ENCODE measurements at regions not wholly inside any gene's neighbourhood (a gene's known extent, or its start where the extent isn't known, plus 50 kb on each side); places are given as distances from the start of the nearest gene placed in this dataset.

- Histone ChIP-seq H3K4me1 (replicated peaks in 1 of 4; ENCODE audit: control insufficient read depth in 3 of 4, insufficient read depth in 4 of 4, low read length in 3 of 4) (peaks cover 3 to 32% (median 17%) of the 10 kb centered on the region in 4 experiments), H3K9me3 (ENCODE audit: insufficient read depth in 2 of 2, low read depth in 1 of 2, low read length in 1 of 2) (no peaks in the 10 kb centered on the region; a peak in 1 of 4 replicates), H3K18ac (ENCODE audit: extremely low read depth, low read length) (0 out of 2 replicates have a peak overlapping the region, but pooled peaks have one; percentile 86), H3K23ac (ENCODE audit: insufficient read length) (no peak overlapping the region), H2AK5ac (ENCODE audit: low read depth, low read length) (peak overlapping the region; percentile 48; the same call in 1 of the 2 replicates), H4K5ac (ENCODE audit: insufficient read length, low read depth, low read length) (no peak overlapping the region), H3K79me1 (ENCODE audit: low read depth, low read length) (no peaks in the 10 kb centered on the region), H3K56ac (replicated peaks; ENCODE audit: insufficient read length, low read depth, low read length) (no peak overlapping the region), H3K4me3 (ENCODE audit: extremely low read depth in 1 of 4, insufficient read depth in 2 of 4, low read depth in 3 of 4, low read length in 4 of 4) (no peak overlapping the region), H3K4ac (replicated peaks; ENCODE audit: insufficient read length, low read depth, low read length) (no peak overlapping the region), H4K20me1 (replicated peaks in 1 of 2; ENCODE audit: control insufficient read depth in 1 of 2, insufficient read depth in 2 of 2, low read length in 2 of 2) (no peaks in the 10 kb centered on the region), H3K23me2 (ENCODE audit: low read depth, low read length) (peaks cover 6% of the 10 kb centered on the region; the same call in 1 of the 2 replicates), H3K27me3 (replicated peaks in 1 of 4; ENCODE audit: control insufficient read depth in 3 of 4, extremely low read depth in 1 of 4, insufficient read depth in 3 of 4, low read length in 3 of 4) (peaks cover 0 to 6% (median under 1%) of the 10 kb centered on the region in 4 experiments; a peak in 3 of 7 replicates), H3K79me2 (ENCODE audit: control insufficient read depth in 1 of 2, insufficient read depth in 2 of 2, low read length in 2 of 2) (no peaks in the 10 kb centered on the region), H4K91ac (replicated peaks; ENCODE audit: insufficient read length, low read length) (peak overlapping the region; percentile 75), H2BK12ac (ENCODE audit: low read depth, low read length) (peak overlapping the region; percentile 89; the same call in 1 of the 2 replicates), H2AFZ (ENCODE audit: low read length) (no peak overlapping the region), H2BK120ac (replicated peaks; ENCODE audit: low read depth, low read length) (no peak overlapping the region), H3K14ac (ENCODE audit: insufficient read length) (no peak overlapping the region), H2BK20ac (ENCODE audit: low read length) (peak overlapping the region; percentile 94; the same call in 1 of the 2 replicates), H3K36me3 (ENCODE audit: control insufficient read depth in 2 of 4, insufficient read depth in 4 of 4, low read length in 3 of 4) (no peaks in the 10 kb centered on the region), H3K4me2 (ENCODE audit: insufficient read depth in 1 of 2, low read depth in 2 of 2, low read length in 2 of 2) (no peak overlapping the region), H3K27ac (ENCODE audit: low read depth, low read length) (no peak overlapping the region), H2BK5ac (ENCODE audit: low read depth, low read length) (peak overlapping the region; percentile 72; the same call in 1 of the 2 replicates), H2BK15ac (ENCODE audit: low read length) (peak overlapping the region; percentile 84; the same call in 1 of the 2 replicates), H3K9ac (replicated peaks in 1 of 4; ENCODE audit: extremely low read depth in 1 of 4, low read depth in 3 of 4, low read length in 3 of 4) (no peak overlapping the region), H4K8ac (ENCODE audit: extremely low read depth, insufficient read depth, low read length) (no peak overlapping the region)
- ChIA-PET POLR2A (ENCODE audit: partially characterized antibody) (interaction anchor here (0.8 to 2.8 kb wide), 4 partner anchors 10 to 73 kb away, joined by 3 to 16 read pairs (median 6); no protein-coding TSS in a partner anchor), CTCF (ENCODE audit: partially characterized antibody) (interaction anchor here (0.6 to 2.9 kb wide), 6 partner anchors 20 to 74 kb away, joined by 3 to 16 read pairs (median 5); no protein-coding TSS in a partner anchor)
- no peak for FAIRE-seq
- 76% methylated on average over 30 of the region's 32 CpGs; no CpG with 5 or more reads in 1 of the 2 experiments for WGBS, 2 experiments (ENCODE audit: extremely low coverage in 1 of 2, insufficient coverage in 1 of 2, insufficient read length in 1 of 2, insufficient replicate concordance in 2 of 2, low coverage in 1 of 2, low lambda C conversion rate in 2 of 2, missing lambda C conversion rate in 1 of 2)
- no peak for DNase-seq (ENCODE audit: low read depth in 1 of 2, low spot score in 2 of 2)
- TF ChIP-seq CEBPB (IDR thresholded peaks at IDR 0.05; ENCODE audit: low read depth, low read length) (no peak), RAD21 (IDR thresholded peaks at IDR 0.05 in 1 of 2, conservative IDR thresholded peaks at IDR 0.05 in 1 of 2; ENCODE audit: low read depth in 2 of 2, low read length in 2 of 2) (0 out of 4 replicates have a peak, but pooled peaks of 1 of the 2 experiments have one; percentile 2)
Observed at GRCh38 chr7:118615-119391, 73.6 kb upstream of the FAM20C start.

Measured in H1 (cell line).